ENCODE measurements at regions not wholly inside any gene's neighbourhood (a gene's known extent, or its start where the extent isn't known, plus 50 kb on each side); places are given as distances from the start of the nearest gene placed in this dataset.
A peak's percentile ranks its signal among the peaks of the same experiment; 100 is the strongest.

DNA sequence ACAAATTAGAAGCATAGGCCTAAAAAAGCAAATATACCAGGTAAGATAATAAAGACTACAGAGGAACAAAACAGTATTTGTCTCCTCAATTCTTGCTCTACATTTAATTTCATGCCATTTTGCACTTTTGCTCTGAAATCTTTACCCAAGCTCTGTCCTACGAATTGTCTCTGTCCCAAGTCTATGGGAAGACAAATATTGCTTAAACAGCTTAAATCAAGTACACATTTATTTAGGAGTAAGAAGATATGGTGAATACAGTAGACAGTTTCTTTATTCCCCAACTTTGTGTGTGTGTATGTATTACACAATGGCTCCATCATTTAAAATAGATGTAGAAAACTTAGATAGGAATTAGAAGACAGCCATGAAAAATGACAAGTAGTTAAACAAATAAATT is 163.5 kb upstream of the POU5F2 start:
- 2% methylated on average over 1 of the region's 1 CpG for WGBS (ENCODE audit: low lambda C conversion rate)
- Histone ChIP-seq H3K36me3 (replicated peaks in 1 of 2; ENCODE audit: control insufficient read depth in 1 of 2, insufficient read depth in 2 of 2, low read length in 2 of 2) (no peaks in the 10 kb centered on the region), H3K4me3 (replicated peaks in 1 of 3; ENCODE audit: insufficient read depth in 1 of 3, low read depth in 2 of 3, low read length in 3 of 3) (no peak overlapping the region), H3K27ac (ENCODE audit: extremely low read length, insufficient read depth, low read length) (peak overlapping the region; percentile 5), H3K27me3 (ENCODE audit: control insufficient read depth in 1 of 2, insufficient read depth in 2 of 2, low read length in 2 of 2) (no peaks in the 10 kb centered on the region), H2AFZ (ENCODE audit: low read length) (no peak overlapping the region), H3K4me2 (ENCODE audit: low read depth, low read length) (no peak overlapping the region), H3K79me2 (ENCODE audit: insufficient read depth, low read length) (no peaks in the 10 kb centered on the region), H3K9ac (ENCODE audit: insufficient read depth, low read depth, low read length) (no peak overlapping the region), H3K4me1 (ENCODE audit: insufficient read depth, low read length) (peaks cover 49% of the 10 kb centered on the region), H3K9me3 (ENCODE audit: low read length) (no peaks in the 10 kb centered on the region), H4K20me1 (ENCODE audit: insufficient read depth, low read length) (no peaks in the 10 kb centered on the region)
- intact Hi-C loops (cut with micrococcal nuclease; ENCODE audit: unreplicated experiment): loop anchor here (5.0 to 10.0 kb wide), 3 partner anchors 323 to 1218 kb away; partner anchors contain the start of genes NR2F1 and NR2F1-AS1
- no TSS peak for BruUV-seq (replicated peaks)
- peak; percentile 63 for ATAC-seq
- in situ Hi-C loops (cut with HindIII; ENCODE audit: extremely low pct_ligation_motif_present, low pct_unique_long_range_greater_than_20kb): no loop called here
- ChIA-PET CTCF (ENCODE audit: low intra/inter-chr PET ratio, low total read pairs) (no interaction called here), POLR2A (no interaction called here)
- peak; percentile 70 for DNase-seq (ENCODE audit: low spot score)
- FAIRE-seq: no peak
- TF ChIP-seq MAFK (conservative IDR thresholded peaks at IDR 0.05 in 1 of 2, IDR thresholded peaks at IDR 0.05 in 1 of 2; ENCODE audit: low read length in 2 of 2): peak in 1 of 2 experiments; percentile 22; a peak in 1 of 4 replicates
- no peak for TF ChIP-seq ZFP37 (CRISPR knock-in tag; IDR thresholded peaks at IDR 0.05; ENCODE audit: borderline replicate concordance)
- TF ChIP-seq, protein P1, sequence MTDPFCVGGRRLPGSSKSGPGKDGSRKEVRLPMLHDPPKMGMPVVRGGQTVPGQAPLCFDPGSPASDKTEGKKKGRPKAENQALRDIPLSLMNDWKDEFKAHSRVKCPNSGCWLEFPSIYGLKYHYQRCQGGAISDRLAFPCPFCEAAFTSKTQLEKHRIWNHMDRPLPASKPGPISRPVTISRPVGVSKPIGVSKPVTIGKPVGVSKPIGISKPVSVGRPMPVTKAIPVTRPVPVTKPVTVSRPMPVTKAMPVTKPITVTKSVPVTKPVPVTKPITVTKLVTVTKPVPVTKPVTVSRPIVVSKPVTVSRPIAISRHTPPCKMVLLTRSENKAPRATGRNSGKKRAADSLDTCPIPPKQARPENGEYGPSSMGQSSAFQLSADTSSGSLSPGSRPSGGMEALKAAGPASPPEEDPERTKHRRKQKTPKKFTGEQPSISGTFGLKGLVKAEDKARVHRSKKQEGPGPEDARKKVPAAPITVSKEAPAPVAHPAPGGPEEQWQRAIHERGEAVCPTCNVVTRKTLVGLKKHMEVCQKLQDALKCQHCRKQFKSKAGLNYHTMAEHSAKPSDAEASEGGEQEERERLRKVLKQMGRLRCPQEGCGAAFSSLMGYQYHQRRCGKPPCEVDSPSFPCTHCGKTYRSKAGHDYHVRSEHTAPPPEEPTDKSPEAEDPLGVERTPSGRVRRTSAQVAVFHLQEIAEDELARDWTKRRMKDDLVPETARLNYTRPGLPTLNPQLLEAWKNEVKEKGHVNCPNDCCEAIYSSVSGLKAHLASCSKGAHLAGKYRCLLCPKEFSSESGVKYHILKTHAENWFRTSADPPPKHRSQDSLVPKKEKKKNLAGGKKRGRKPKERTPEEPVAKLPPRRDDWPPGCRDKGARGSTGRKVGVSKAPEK (CRISPR knock-in tag; IDR thresholded peaks at IDR 0.05; ENCODE audit: borderline replicate concordance): no peak
- TF ChIP-seq CEBPB (IDR thresholded peaks at IDR 0.05; ENCODE audit: borderline replicate concordance, low read depth, low read length): peak; percentile 24; the same call in 1 of the 2 replicates
- TF ChIP-seq CEBPG (CRISPR knock-in tag; IDR thresholded peaks at IDR 0.05): peak; percentile 63; the same call in 1 of the 2 replicates
- peak in 1 of 2 experiments; percentile 58; a peak in 1 of 4 replicates for TF ChIP-seq EP300 (IDR thresholded peaks at IDR 0.05; ENCODE audit: low read depth in 2 of 2, low read length in 2 of 2)
- no peak for TF ChIP-seq EP300 (CRISPR knock-in tag; IDR thresholded peaks at IDR 0.05; ENCODE audit: borderline replicate concordance)
- TF ChIP-seq NFIC (IDR thresholded peaks at IDR 0.05; ENCODE audit: low read length): 0 out of 2 replicates have a peak, but pooled peaks have one; percentile 41
- TF ChIP-seq NFRKB (IDR thresholded peaks at IDR 0.05): no peak
- peak; percentile 28; the same call in 1 of the 2 replicates for TF ChIP-seq CREM (IDR thresholded peaks at IDR 0.05)
- TF ChIP-seq CREM (CRISPR knock-in tag; IDR thresholded peaks at IDR 0.05): no peak
- TF ChIP-seq, protein P2, sequence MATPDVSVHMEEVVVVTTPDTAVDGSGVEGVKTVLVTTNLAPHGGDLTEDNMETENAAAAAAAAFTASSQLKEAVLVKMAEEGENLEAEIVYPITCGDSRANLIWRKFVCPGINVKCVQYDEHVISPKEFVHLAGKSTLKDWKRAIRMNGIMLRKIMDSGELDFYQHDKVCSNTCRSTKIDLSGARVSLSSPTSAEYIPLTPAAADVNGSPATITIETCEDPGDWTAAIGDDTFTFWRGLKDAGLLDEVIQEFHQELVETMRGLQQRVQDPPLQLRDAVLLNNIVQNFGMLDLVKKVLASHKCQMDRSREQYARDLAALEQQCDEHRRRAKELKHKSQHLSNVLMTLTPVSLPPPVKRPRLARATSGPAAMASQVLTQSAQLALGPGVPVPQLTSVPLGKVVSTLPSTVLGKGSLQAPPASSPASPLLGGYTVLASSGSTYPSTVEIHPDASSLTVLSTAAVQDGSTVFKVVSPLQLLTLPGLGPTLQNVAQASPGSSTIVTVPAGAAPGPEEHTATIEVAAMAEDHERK (CRISPR knock-in tag; IDR thresholded peaks at IDR 0.05; ENCODE audit: low read depth): no peak
- TF ChIP-seq HNF4A (CRISPR knock-in tag; IDR thresholded peaks at IDR 0.05): 0 out of 2 replicates have a peak, but pooled peaks have one; percentile 28
- TF ChIP-seq RCOR2 (CRISPR knock-in tag; IDR thresholded peaks at IDR 0.05): no peak
- TF ChIP-seq, protein P3, sequence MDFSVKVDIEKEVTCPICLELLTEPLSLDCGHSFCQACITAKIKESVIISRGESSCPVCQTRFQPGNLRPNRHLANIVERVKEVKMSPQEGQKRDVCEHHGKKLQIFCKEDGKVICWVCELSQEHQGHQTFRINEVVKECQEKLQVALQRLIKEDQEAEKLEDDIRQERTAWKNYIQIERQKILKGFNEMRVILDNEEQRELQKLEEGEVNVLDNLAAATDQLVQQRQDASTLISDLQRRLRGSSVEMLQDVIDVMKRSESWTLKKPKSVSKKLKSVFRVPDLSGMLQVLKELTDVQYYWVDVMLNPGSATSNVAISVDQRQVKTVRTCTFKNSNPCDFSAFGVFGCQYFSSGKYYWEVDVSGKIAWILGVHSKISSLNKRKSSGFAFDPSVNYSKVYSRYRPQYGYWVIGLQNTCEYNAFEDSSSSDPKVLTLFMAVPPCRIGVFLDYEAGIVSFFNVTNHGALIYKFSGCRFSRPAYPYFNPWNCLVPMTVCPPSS (IDR thresholded peaks at IDR 0.05): no peak
- TF ChIP-seq YEATS4 (CRISPR knock-in tag; IDR thresholded peaks at IDR 0.05; ENCODE audit: borderline replicate concordance): no peak
- TF ChIP-seq, protein P4, sequence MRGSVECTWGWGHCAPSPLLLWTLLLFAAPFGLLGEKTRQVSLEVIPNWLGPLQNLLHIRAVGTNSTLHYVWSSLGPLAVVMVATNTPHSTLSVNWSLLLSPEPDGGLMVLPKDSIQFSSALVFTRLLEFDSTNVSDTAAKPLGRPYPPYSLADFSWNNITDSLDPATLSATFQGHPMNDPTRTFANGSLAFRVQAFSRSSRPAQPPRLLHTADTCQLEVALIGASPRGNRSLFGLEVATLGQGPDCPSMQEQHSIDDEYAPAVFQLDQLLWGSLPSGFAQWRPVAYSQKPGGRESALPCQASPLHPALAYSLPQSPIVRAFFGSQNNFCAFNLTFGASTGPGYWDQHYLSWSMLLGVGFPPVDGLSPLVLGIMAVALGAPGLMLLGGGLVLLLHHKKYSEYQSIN (CRISPR knock-in tag; IDR thresholded peaks at IDR 0.05; ENCODE audit: borderline replicate concordance): no peak
- TF ChIP-seq, protein P5, sequence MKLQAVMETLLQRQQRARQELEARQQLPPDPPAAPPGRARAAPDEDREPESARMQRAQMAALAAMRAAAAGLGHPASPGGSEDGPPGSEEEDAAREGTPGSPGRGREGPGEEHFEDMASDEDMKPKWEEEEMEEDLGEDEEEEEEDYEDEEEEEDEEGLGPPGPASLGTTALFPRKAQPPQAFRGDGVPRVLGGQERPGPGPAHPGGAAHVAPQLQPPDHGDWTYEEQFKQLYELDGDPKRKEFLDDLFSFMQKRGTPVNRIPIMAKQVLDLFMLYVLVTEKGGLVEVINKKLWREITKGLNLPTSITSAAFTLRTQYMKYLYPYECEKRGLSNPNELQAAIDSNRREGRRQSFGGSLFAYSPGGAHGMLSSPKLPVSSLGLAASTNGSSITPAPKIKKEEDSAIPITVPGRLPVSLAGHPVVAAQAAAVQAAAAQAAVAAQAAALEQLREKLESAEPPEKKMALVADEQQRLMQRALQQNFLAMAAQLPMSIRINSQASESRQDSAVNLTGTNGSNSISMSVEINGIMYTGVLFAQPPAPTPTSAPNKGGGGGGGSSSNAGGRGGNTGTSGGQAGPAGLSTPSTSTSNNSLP (IDR thresholded peaks at IDR 0.05; ENCODE audit: low read depth, low read length): 0 out of 2 replicates have a peak, but pooled peaks have one; percentile 14

All from HepG2 (cell line).